ENCODE measurements at regions not wholly inside any gene's neighbourhood (a gene's known extent, or its start where the extent isn't known, plus 50 kb on each side); places are given as distances from the start of the nearest gene placed in this dataset.

DNA sequence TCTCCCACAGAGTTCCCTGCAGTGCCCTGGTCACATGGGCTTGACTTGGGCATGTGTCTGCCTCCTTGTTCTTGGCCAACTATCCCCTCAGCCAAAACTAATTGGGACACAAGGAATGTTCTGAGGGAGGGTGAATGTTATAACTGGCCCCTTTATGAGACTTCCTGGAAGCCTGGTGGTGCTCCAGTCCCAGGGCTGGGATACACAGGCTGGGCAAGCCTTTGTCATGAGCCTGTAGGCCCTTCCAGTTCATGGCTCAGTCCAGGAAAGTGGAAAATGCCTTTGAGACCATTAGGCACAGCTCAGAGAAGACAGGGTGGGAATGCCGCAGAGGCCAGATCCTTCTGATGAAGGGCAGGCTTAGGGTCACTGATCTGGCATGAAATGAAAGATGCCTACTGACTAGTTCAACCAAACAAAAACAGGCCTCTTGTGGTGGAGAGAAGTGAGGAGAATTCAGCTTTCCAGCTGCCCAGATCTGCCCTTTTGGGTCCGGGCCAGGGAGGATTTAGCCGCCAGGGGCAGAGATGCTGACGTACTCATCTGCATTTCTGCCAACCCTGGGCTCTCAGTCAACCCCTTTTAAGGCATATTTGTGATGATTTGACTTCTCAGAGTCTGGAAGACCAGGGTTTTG lies 961.5 kb downstream of the KCNMA1 start:
- Histone ChIP-seq H3K9me3 (ENCODE audit: low read length) (no peaks in the 10 kb centered on the region), H3F3A (ENCODE audit: insufficient read depth, low read length) (no peaks in the 10 kb centered on the region), H3K9me2 (ENCODE audit: low read depth, low read length) (no peaks in the 10 kb centered on the region), H4K20me1 (ENCODE audit: insufficient read depth, low read length) (no peaks in the 10 kb centered on the region), H3K4me2 (ENCODE audit: low read length) (no peak overlapping the region), H3K4me3 (ENCODE audit: low read depth, low read length, poor library complexity, severe bottlenecking) (no peak overlapping the region), H3K27ac (ENCODE audit: low read depth, low read length, poor library complexity, severe bottlenecking) (no peak overlapping the region), H2AFZ (ENCODE audit: low read length) (no peak overlapping the region), H3K27me3 (ENCODE audit: insufficient read depth, low read length) (no peaks in the 10 kb centered on the region), H3K9ac (ENCODE audit: low read length) (no peak overlapping the region), H3K79me2 (ENCODE audit: insufficient read depth, low read length) (no peaks in the 10 kb centered on the region), H3K4me1 (ENCODE audit: insufficient read depth, low read length, severe bottlenecking) (no peaks in the 10 kb centered on the region), H3K36me3 (ENCODE audit: insufficient read depth, low read length) (no peaks in the 10 kb centered on the region)
- TF ChIP-seq, protein P1, sequence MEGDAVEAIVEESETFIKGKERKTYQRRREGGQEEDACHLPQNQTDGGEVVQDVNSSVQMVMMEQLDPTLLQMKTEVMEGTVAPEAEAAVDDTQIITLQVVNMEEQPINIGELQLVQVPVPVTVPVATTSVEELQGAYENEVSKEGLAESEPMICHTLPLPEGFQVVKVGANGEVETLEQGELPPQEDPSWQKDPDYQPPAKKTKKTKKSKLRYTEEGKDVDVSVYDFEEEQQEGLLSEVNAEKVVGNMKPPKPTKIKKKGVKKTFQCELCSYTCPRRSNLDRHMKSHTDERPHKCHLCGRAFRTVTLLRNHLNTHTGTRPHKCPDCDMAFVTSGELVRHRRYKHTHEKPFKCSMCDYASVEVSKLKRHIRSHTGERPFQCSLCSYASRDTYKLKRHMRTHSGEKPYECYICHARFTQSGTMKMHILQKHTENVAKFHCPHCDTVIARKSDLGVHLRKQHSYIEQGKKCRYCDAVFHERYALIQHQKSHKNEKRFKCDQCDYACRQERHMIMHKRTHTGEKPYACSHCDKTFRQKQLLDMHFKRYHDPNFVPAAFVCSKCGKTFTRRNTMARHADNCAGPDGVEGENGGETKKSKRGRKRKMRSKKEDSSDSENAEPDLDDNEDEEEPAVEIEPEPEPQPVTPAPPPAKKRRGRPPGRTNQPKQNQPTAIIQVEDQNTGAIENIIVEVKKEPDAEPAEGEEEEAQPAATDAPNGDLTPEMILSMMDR (IDR thresholded peaks at IDR 0.05; ENCODE audit: low read length) = no peak
- TF ChIP-seq EZH2 (IDR thresholded peaks at IDR 0.05; ENCODE audit: borderline replicate concordance, low read length) = no peak

- Histone ChIP-seq H3K9ac (ENCODE audit: low read length) (no peak overlapping the region), H3K4me2 (ENCODE audit: low read length) (no peak overlapping the region)
These were observed 962.1 kb downstream of the KCNMA1 start for GRCh38 chr10:76675561-76675950.

DNA sequence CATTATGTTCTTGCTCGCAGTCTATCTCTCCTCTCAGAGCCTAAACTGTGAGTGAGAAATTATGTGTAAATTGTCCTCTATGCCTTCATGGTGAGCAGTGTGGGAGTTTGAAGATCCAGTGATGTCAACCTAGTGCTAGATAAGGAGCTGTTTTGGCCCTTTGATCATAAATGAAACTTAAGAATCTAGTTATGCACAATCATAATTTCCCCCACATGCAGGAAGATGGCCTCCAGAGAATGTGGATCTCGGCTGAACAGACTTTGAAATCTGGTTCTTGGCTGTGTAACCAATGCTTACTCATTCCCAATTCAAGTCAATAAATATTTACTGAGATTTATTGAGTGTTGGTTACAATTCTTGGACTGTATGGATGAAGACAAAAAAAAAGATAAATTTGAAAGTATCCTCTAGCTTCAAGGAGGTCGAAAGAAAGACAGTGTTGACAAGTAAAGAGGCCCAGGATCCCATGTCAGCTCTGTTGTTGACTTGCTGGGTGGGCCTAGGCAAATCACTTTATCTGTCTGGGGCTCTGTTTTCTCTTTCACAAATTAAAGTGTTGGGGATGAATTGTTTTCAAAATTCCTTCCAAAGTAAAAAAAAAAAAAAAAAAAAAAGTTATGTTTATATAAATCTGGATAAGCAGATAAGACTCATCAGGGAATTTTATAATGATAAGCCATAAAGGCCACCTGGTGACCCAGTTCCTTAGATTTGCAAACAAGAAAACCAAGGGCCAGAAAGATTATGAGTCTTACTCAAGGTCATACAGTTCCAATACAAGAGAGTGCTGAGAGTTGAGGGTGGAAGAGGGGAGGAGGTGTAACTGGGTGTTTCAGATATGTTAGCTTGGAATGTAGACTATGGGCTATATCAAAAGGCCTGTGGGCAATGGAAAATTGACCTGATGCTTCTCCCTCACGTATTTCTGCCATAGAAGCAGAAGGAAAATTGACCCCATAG lies 969.9 kb downstream of the KCNMA1 start:
- Histone ChIP-seq H3K4me3 (ENCODE audit: low read depth, low read length, poor library complexity, severe bottlenecking) (no peak overlapping the region), H3K36me3 (ENCODE audit: insufficient read depth, low read length) (no peaks in the 10 kb centered on the region), H3K9me3 (ENCODE audit: low read length) (no peaks in the 10 kb centered on the region), H3K4me1 (ENCODE audit: insufficient read depth, low read length, severe bottlenecking) (no peaks in the 10 kb centered on the region), H3K79me2 (ENCODE audit: insufficient read depth, low read length) (no peaks in the 10 kb centered on the region), H4K20me1 (ENCODE audit: insufficient read depth, low read length) (no peaks in the 10 kb centered on the region), H3K9ac (ENCODE audit: low read length) (no peak overlapping the region), H2AFZ (ENCODE audit: low read length) (no peak overlapping the region), H3F3A (ENCODE audit: insufficient read depth, low read length) (no peaks in the 10 kb centered on the region), H3K27ac (ENCODE audit: low read depth, low read length, poor library complexity, severe bottlenecking) (no peak overlapping the region), H3K9me2 (ENCODE audit: low read depth, low read length) (no peaks in the 10 kb centered on the region), H3K4me2 (ENCODE audit: low read length) (no peak overlapping the region), H3K27me3 (ENCODE audit: insufficient read depth, low read length) (no peaks in the 10 kb centered on the region)
- no peak for TF ChIP-seq EZH2 (IDR thresholded peaks at IDR 0.05; ENCODE audit: borderline replicate concordance, low read length)
- TF ChIP-seq, protein P1 (IDR thresholded peaks at IDR 0.05; ENCODE audit: low read length) = no peak

More at GRCh38 chr10:76675561-76675950, 962.1 kb downstream of the KCNMA1 start:
- Histone ChIP-seq H3K27me3 (ENCODE audit: insufficient read depth, low read length) (no peaks in the 10 kb centered on the region), H3F3A (ENCODE audit: insufficient read depth, low read length) (no peaks in the 10 kb centered on the region), H3K9me2 (ENCODE audit: low read depth, low read length) (no peaks in the 10 kb centered on the region), H3K4me1 (ENCODE audit: insufficient read depth, low read length, severe bottlenecking) (no peaks in the 10 kb centered on the region), H3K9me3 (ENCODE audit: low read length) (no peaks in the 10 kb centered on the region), H2AFZ (ENCODE audit: low read length) (no peak overlapping the region), H3K4me3 (ENCODE audit: low read depth, low read length, poor library complexity, severe bottlenecking) (no peak overlapping the region), H4K20me1 (ENCODE audit: insufficient read depth, low read length) (no peaks in the 10 kb centered on the region), H3K79me2 (ENCODE audit: insufficient read depth, low read length) (no peaks in the 10 kb centered on the region), H3K27ac (ENCODE audit: low read depth, low read length, poor library complexity, severe bottlenecking) (no peak overlapping the region), H3K36me3 (ENCODE audit: insufficient read depth, low read length) (no peaks in the 10 kb centered on the region)
- TF ChIP-seq, protein P1 (IDR thresholded peaks at IDR 0.05; ENCODE audit: low read length) = no peak
- no peak for TF ChIP-seq EZH2 (IDR thresholded peaks at IDR 0.05; ENCODE audit: borderline replicate concordance, low read length)
